ENCODE measurements at regions not wholly inside any gene's neighbourhood (a gene's known extent, or its start where the extent isn't known, plus 50 kb on each side); places are given as distances from the start of the nearest gene placed in this dataset.

- no peak for DNase-seq
Measured at GRCh38 chr17:6323626-6324356, 111.1 kb downstream of the AIPL1 start.

GRCh38 chr17:6322316-6322715, 112.6 kb downstream of the AIPL1 start:
- DNase-seq, result no peak

DNA sequence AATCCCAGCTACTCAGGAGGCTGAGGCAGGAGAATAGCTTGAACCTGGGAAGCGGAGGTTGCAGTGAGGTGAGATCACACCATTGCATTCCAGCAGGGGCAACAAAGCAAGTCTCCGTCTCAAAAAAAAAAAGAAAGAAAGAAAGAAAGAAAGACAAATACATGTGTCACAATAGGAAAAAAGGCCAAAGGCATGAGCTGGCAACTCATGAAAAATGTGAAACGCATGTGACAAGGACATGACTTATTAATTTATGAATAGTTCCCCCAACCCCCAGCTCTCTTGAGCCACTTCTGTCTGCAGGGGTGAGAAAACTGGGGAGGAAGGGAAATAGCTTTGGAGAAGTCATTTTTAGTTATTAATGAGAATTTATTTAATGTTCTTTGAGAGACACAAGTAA, 120.6 kb downstream of the AIPL1 start:
- no peak for DNase-seq

GRCh38 chr17:6313835-6314234, 121.1 kb downstream of the AIPL1 start:
- DNase-seq, result no peak

- no peak for DNase-seq
Measured at GRCh38 chr17:6306820-6307219, 128.1 kb downstream of the AIPL1 start.

DNA sequence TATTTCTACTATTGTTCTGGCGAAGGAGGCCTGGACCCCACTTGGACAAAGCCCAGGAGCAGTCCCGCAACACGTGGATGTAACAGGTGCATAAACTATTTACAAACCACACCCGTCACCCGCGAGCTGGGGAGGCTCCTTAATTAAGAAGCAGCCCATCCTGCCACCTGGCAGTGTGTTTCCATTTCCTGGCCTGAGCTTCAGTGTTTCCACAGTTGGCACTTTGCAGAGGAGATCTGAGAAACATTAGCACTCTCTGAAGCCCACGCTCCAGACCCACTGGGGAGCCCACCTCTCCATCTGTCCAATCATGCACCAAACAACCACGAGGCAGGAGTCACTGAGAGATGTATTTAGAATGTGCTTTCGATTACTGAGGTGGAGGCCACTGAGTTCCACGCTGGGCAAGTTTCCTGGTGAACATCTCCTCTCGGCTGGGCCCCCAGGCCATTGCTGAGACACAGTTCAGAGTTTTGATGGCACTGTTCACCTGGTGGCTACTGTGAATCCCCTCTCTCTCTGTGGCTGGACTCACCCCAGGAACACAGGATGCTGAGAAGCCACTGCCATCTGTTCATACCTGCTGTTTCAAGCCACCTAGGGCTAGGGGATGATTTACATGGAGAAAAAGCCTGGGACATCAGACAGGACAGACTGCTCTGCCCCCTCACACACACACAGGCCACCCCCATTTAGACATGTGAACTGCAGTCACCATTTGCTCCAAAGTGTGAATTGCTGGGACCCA, 129.1 kb downstream of the AIPL1 start:
- no peak for DNase-seq

DNA sequence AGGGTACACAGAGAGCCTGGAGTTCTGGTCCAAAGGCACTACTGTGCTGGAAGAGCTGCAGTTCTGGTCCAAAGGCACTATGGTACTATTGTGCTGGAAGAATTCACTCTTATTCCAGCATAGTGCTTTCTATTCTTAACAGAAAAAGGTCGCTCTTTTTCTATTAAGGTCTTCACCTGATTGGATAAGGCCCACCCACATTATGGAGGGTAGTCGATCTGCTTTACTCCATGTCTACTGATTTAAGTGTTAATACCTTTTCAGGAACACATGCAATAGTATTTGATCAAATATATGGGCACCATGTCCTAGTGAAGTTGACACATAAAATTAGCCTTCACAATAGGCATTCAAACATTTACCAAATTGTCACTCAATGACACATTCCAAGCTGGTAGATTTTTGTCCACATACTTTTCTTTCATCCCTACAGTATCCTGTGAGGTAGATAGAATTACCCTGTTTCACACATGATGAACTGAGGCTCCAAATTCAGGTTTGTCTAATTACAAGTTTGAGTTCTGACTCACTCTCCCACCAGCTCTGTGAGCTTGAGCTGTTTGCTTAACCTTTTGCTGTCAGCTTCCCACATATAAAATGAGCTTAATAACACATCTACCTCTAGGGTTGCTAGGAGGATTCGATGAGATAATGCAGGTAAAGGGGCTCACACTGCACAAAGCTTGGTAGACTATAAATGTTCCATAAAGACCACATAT, 129.9 kb downstream of the AIPL1 start:
- DNase-seq, result no peak

- peak; percentile 58 for DNase-seq
Measured at GRCh38 chr17:6303664-6304063, 131.3 kb downstream of the AIPL1 start.

- no peak for DNase-seq
Measured at GRCh38 chr17:6299275-6299674, 135.6 kb downstream of the AIPL1 start.

GRCh38 chr17:6297960-6298359, 137.0 kb downstream of the AIPL1 start:
- no peak for DNase-seq

GRCh38 chr17:6297119-6297518, 137.8 kb downstream of the AIPL1 start:
- DNase-seq, result no peak

DNA sequence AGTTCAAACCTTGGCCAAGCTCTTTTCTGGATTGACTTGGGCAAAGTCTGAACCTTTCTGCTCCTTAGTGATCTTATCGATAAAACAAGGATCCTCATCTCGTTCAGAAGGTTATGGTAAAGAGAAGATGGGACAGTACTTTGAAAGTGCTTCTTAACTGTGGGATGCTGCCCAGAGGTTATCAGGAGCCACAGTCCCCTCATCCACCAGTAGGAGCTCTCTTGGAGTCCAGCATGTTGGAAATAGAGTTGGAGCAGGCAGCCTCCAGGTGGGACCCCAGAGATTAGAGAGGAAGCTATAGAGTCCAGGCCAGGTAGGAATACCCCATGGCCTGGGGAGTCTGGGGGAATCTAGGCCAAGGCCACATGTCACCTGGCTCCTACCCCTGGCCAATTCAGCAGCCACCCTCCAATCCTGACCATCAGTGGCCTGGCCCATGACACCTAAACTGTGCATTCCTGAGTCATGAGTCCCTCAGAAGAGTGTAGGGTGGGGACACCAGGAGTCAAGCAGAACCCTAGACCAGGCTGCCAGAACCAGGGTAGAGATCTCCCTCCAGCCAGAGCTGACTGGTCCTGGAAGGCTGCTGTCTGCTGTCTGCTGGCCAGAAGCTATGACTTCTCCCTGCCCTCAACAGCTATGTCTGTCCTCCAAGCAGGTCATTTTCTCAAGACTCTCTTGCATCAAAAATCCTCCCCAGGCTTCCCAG, 144.3 kb downstream of the AIPL1 start:
- DNase-seq, result no peak

DNA sequence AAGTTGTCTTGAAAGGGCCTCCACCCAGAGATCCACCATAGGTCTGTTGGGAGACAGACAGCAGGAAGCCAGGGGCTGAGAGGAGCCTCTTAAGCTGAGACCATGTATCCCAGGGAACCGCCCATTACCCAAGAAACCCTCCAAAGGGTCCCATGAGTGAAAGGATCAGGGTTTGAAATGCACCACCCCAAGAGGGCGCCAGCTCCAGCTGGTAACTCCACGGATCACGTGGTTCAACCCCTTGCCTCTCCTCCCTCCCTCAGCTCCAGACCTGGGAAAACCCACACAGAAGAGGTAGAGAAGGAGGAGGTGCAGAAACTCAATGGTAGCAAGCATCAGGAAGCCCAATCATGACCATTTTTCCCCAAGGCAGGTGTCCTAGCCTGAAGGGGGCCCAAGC, 148.7 kb downstream of the AIPL1 start:
- DNase-seq, result peak; percentile 7

DNA sequence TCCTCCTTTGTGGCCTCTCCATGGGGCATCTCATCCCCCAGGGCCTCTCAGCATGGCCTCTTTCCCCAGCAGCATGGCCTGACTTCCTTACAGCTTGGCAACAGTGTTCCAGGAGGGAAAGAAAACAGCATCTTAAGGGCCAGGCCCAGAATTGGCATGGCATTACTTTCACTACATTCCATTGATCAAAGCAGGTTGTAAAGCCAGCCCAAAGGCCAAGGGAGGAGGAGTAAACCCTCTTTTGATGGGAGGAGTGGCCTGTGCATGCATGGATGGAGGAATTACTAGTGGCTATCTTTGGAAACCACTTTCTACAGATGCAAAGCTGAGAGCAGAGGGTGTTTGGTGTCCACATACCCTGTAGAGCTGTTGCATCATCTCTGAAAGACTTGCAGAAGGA, 149.4 kb downstream of the AIPL1 start:
- DNase-seq, result no peak

DNA sequence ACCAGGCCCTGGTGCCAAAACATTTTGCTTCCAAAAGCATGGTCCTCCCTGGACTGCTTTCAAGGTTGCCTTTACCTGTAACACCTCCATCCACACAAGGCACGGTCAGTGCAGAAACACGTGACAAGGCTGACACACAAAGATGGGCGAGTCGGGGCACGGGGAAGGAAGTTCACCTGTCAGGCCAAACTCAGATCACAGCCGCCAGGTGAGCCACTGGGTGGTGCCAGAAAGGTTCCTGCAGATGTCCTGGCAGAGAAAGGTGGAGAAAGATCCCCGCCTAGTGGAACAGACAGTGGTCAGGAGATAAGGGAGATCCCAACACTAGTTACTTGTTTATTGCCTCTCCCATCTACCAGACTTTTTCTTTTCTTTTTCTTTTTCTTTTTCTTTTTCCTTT, 155.3 kb downstream of the AIPL1 start:
- no peak for DNase-seq

GRCh38 chr17:6278376-6278775, 156.5 kb downstream of the AIPL1 start:
- DNase-seq, result no peak

- DNase-seq, result no peak
Measured at GRCh38 chr17:6276711-6277110, 158.2 kb downstream of the AIPL1 start.

DNA sequence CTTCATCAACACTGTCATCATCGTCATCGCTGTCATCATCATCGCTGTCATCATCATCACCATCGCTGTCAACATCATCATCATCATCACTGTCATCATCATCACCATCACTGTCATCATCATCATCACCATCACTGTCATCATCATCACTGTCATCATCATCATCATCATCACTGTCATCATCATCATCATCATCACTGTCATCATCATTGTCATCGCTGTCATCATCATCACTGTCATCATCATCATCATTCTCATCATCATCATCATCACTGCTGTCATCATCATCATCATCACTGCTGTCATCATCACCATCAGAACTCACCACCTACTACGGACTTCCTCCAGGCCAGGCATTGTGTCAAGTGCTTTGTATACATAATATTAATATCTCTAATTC, 160.6 kb downstream of the AIPL1 start:
- no peak for DNase-seq

DNA sequence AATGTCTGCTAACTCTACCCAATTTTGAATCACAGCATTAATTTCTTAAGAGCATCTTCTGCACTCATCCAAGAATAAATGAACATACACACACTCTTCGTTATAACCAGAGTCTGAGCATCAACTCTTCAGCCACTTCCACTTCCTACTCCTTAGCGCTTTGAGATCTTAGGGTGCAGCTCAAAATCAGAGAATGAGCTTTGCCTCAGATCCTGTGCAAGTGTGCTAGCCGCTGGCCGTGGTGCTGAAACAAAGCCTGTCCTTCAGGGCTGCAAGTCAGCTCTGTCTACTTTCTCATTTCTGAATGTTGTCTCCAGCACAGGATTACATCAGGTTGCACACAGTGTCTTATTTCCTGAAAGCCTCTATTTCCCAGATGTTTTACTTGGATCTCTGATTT, 165.4 kb downstream of the AIPL1 start:
- DNase-seq, result peak; percentile 71

- no peak for DNase-seq
Measured at GRCh38 chr17:6261466-6261865, 173.5 kb downstream of the AIPL1 start.

DNA sequence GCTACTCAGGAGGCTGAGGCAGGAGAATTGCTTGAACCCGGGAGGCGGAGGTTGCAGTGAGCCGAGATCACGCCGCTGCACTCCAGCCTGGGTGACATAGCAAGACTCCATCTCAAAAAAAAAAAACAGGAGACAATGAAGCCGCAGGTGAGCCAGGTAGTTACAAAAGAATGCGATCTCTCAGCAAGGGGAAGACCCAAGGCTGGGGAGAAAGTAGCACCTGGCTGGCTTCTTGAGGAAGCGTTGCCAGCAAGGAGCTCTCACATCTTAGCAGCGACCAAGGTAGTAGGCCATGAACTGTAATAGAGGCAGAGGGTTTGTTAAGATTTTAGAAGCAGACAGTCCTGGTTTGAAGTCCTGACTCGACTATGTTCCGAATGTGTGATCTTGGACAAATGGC, 175.0 kb downstream of the AIPL1 start:
- no peak for DNase-seq

GRCh38 chr17:6257336-6257735, 177.6 kb downstream of the AIPL1 start:
- no peak for DNase-seq

GRCh38 chr17:6255322-6255721, 179.6 kb downstream of the AIPL1 start:
- DNase-seq, result no peak
